ENCODE measurements at regions not wholly inside any gene's neighbourhood (a gene's known extent, or its start where the extent isn't known, plus 50 kb on each side); places are given as distances from the start of the nearest gene placed in this dataset.

GRCh38 chr2:160909781-160910242, 250.4 kb upstream of the TANK start:
- Mint-ChIP-seq H3K9me3 (no peaks in the 10 kb centered on the region), H3K27me3 (no peaks in the 10 kb centered on the region), H3K4me1 (no peaks in the 10 kb centered on the region), H3K4me3 (no peak overlapping the region), H3K27ac (no peak overlapping the region), H3K36me3 (no peaks in the 10 kb centered on the region)
- CTCF ChIA-PET, result interaction anchor here (1.0 kb wide), 1 partner anchor 10 kb away, joined by 3 read pairs; no protein-coding TSS in a partner anchor
- DNase-seq, result no peak

GRCh38 chr2:160910681-160911080, 249.5 kb upstream of the TANK start:
- CTCF ChIA-PET, result interaction anchor here (1.0 kb wide), 1 partner anchor 10 kb away, joined by 3 read pairs; no protein-coding TSS in a partner anchor
- Mint-ChIP-seq H3K27me3 (no peaks in the 10 kb centered on the region), H3K36me3 (no peaks in the 10 kb centered on the region), H3K4me3 (no peak overlapping the region), H3K27ac (no peak overlapping the region), H3K4me1 (no peaks in the 10 kb centered on the region), H3K9me3 (no peaks in the 10 kb centered on the region)
- DNase-seq, result no peak

- Mint-ChIP-seq H3K4me1 (no peaks in the 10 kb centered on the region), H3K4me3 (no peak overlapping the region), H3K36me3 (no peaks in the 10 kb centered on the region), H3K9me3 (no peaks in the 10 kb centered on the region), H3K27ac (no peak overlapping the region), H3K27me3 (no peaks in the 10 kb centered on the region)
- CTCF ChIA-PET, result no interaction called here
- DNase-seq, result no peak
Observed at GRCh38 chr2:160911258-160911657, 249.0 kb upstream of the TANK start.

- no peaks in the 10 kb centered on the region for H3K4me1 Mint-ChIP-seq
- CTCF ChIA-PET, result no interaction called here
- no peak overlapping the region for H3K4me3 Mint-ChIP-seq
- H3K27me3 Mint-ChIP-seq, result no peaks in the 10 kb centered on the region
- H3K9me3 Mint-ChIP-seq, result no peaks in the 10 kb centered on the region
- H3K27ac Mint-ChIP-seq, result no peak overlapping the region
- no peaks in the 10 kb centered on the region for H3K36me3 Mint-ChIP-seq
- DNase-seq, result no peak
Observed at GRCh38 chr2:160912276-160912675, 248.0 kb upstream of the TANK start.

GRCh38 chr2:160913323-160913722, 246.9 kb upstream of the TANK start:
- no peak for DNase-seq
- H3K4me1 Mint-ChIP-seq, result no peaks in the 10 kb centered on the region
- H3K9me3 Mint-ChIP-seq, result no peaks in the 10 kb centered on the region
- no peak overlapping the region for H3K27ac Mint-ChIP-seq
- no peak overlapping the region for H3K4me3 Mint-ChIP-seq
- no peaks in the 10 kb centered on the region for H3K27me3 Mint-ChIP-seq
- no peaks in the 10 kb centered on the region for H3K36me3 Mint-ChIP-seq
- CTCF ChIA-PET, result no interaction called here

- no peak for DNase-seq
- CTCF ChIA-PET, result no interaction called here
- Mint-ChIP-seq H3K27ac (no peak overlapping the region), H3K27me3 (peaks cover 4% of the 10 kb centered on the region), H3K4me3 (no peak overlapping the region), H3K36me3 (no peaks in the 10 kb centered on the region), H3K9me3 (no peaks in the 10 kb centered on the region), H3K4me1 (no peaks in the 10 kb centered on the region)
Observed at GRCh38 chr2:160914217-160914616, 246.0 kb upstream of the TANK start.

- Mint-ChIP-seq H3K9me3 (no peaks in the 10 kb centered on the region), H3K27ac (no peak overlapping the region), H3K27me3 (peaks cover 4% of the 10 kb centered on the region), H3K36me3 (no peaks in the 10 kb centered on the region), H3K4me1 (no peaks in the 10 kb centered on the region), H3K4me3 (no peak overlapping the region)
- DNase-seq, result no peak
- CTCF ChIA-PET, result no interaction called here
Observed at GRCh38 chr2:160916300-160916699, 243.9 kb upstream of the TANK start.

GRCh38 chr2:160917850-160918249, 242.4 kb upstream of the TANK start:
- H3K27me3 Mint-ChIP-seq, result peaks cover 4% of the 10 kb centered on the region
- H3K9me3 Mint-ChIP-seq, result no peaks in the 10 kb centered on the region
- H3K27ac Mint-ChIP-seq, result no peak overlapping the region
- DNase-seq, result no peak
- no peak overlapping the region for H3K4me3 Mint-ChIP-seq
- CTCF ChIA-PET, result interaction anchor here (0.7 to 1.8 kb wide), 8 partner anchors 9 to 808 kb away, joined by 3 to 5 read pairs (median 3); no protein-coding TSS in a partner anchor
- no peaks in the 10 kb centered on the region for H3K4me1 Mint-ChIP-seq
- no peaks in the 10 kb centered on the region for H3K36me3 Mint-ChIP-seq

- Mint-ChIP-seq H3K4me3 (no peak overlapping the region), H3K27ac (no peak overlapping the region)
- DNase-seq, result no peak
Observed at GRCh38 chr2:160918258-160918657, 242.0 kb upstream of the TANK start.

GRCh38 chr2:160918906-160919503, 241.2 kb upstream of the TANK start:
- no peak overlapping the region for H3K27ac Mint-ChIP-seq
- H3K4me3 Mint-ChIP-seq, result no peak overlapping the region
- H3K27me3 Mint-ChIP-seq, result peaks cover 4% of the 10 kb centered on the region
- CTCF ChIA-PET, result interaction anchor here (1.2 to 1.8 kb wide), 4 partner anchors 8 to 674 kb away, joined by 3 to 5 read pairs (median 4); no protein-coding TSS in a partner anchor
- DNase-seq, result peak; percentile 39
- no peaks in the 10 kb centered on the region for H3K9me3 Mint-ChIP-seq
- H3K36me3 Mint-ChIP-seq, result no peaks in the 10 kb centered on the region
- H3K4me1 Mint-ChIP-seq, result no peaks in the 10 kb centered on the region

More at GRCh38 chr2:160918258-160918657, 242.0 kb upstream of the TANK start:
- Mint-ChIP-seq H3K36me3 (no peaks in the 10 kb centered on the region), H3K4me1 (no peaks in the 10 kb centered on the region), H3K9me3 (no peaks in the 10 kb centered on the region), H3K27me3 (peaks cover 4% of the 10 kb centered on the region)
- CTCF ChIA-PET, result interaction anchor here (0.8 to 1.8 kb wide), 6 partner anchors 9 to 673 kb away, joined by 3 to 5 read pairs (median 4); no protein-coding TSS in a partner anchor

- DNase-seq, result no peak
- CTCF ChIA-PET, result interaction anchor here (1.0 kb wide), 1 partner anchor 10 kb away, joined by 3 read pairs; no protein-coding TSS in a partner anchor
- Mint-ChIP-seq H3K4me3 (no peak overlapping the region), H3K4me1 (no peaks in the 10 kb centered on the region), H3K27me3 (peaks cover 7% of the 10 kb centered on the region), H3K36me3 (no peaks in the 10 kb centered on the region), H3K9me3 (no peaks in the 10 kb centered on the region), H3K27ac (no peak overlapping the region)
Observed at GRCh38 chr2:160920061-160920460, 240.2 kb upstream of the TANK start.

- no peaks in the 10 kb centered on the region for H3K36me3 Mint-ChIP-seq
- peaks cover 7% of the 10 kb centered on the region for H3K27me3 Mint-ChIP-seq
- CTCF ChIA-PET, result interaction anchor here (1.0 kb wide), 2 partner anchors 11 to 669 kb away, joined by 3 read pairs; no protein-coding TSS in a partner anchor
- H3K27ac Mint-ChIP-seq, result no peak overlapping the region
- no peak for DNase-seq
- H3K9me3 Mint-ChIP-seq, result no peaks in the 10 kb centered on the region
- no peak overlapping the region for H3K4me3 Mint-ChIP-seq
- no peaks in the 10 kb centered on the region for H3K4me1 Mint-ChIP-seq
Observed at GRCh38 chr2:160920791-160921303, 239.4 kb upstream of the TANK start.

GRCh38 chr2:160921386-160921964, 238.8 kb upstream of the TANK start:
- no peak for DNase-seq
- Mint-ChIP-seq H3K4me1 (no peaks in the 10 kb centered on the region), H3K27ac (no peak overlapping the region), H3K9me3 (no peaks in the 10 kb centered on the region), H3K36me3 (no peaks in the 10 kb centered on the region), H3K4me3 (no peak overlapping the region), H3K27me3 (peaks cover 7% of the 10 kb centered on the region)
- CTCF ChIA-PET, result interaction anchor here (1.0 to 1.4 kb wide), 3 partner anchors 492 to 669 kb away, joined by 3 read pairs; no protein-coding TSS in a partner anchor

- Mint-ChIP-seq H3K9me3 (no peaks in the 10 kb centered on the region), H3K27me3 (peaks cover 3% of the 10 kb centered on the region), H3K4me1 (no peaks in the 10 kb centered on the region), H3K4me3 (no peak overlapping the region), H3K27ac (no peak overlapping the region), H3K36me3 (no peaks in the 10 kb centered on the region)
- CTCF ChIA-PET, result no interaction called here
- DNase-seq, result no peak
Observed at GRCh38 chr2:160924936-160925353, 235.3 kb upstream of the TANK start.

GRCh38 chr2:160925956-160926355, 234.3 kb upstream of the TANK start:
- Mint-ChIP-seq H3K4me3 (no peak overlapping the region), H3K27ac (no peak overlapping the region), H3K4me1 (no peaks in the 10 kb centered on the region), H3K9me3 (no peaks in the 10 kb centered on the region), H3K27me3 (peaks cover 3% of the 10 kb centered on the region), H3K36me3 (no peaks in the 10 kb centered on the region)
- DNase-seq, result no peak
- CTCF ChIA-PET, result no interaction called here

All from activated naive CD4-positive, alpha-beta T cell treated with anti-CD3 and anti-CD28 coated beads, Interleukin-2, amount 10 ng/mL, durations not matched to agents 7 days and 5 days (primary cell).